Left lung (tissue), 4 donors: ENCODE measurements at regions not wholly inside any gene's neighbourhood (a gene's known extent, or its start where the extent isn't known, plus 50 kb on each side); places are given as distances from the start of the nearest gene placed in this dataset.

Source experiments
- ATAC-seq: fragments of 200-7000 bp; cut with Tn5 transposase; one replicate; pipeline ENCODE4 v1.9.1; 2020; ENCODE audit warnings: moderate library complexity
- DNase-seq, 4 donors: peaks; one replicate each; pipeline ENCODE4 v3.0.0-alpha.2; 2013 to 2020
- H3K27ac ChIP-seq, 2 donors: fragments of 200-600 bp; sonication (generic) in 1 of 2; one replicate each; pipeline versions ENCODE4 v1.5.0 to v1.8.0; 2020 to 2021
- H3K27me3 ChIP-seq, 2 donors: fragments of 200-600 bp; sonication (generic) in 1 of 2; one replicate each; pipeline versions ENCODE4 v1.5.0 to v1.8.0; 2020 to 2021
- H3K36me3 ChIP-seq, 2 donors: fragments of 200-600 bp; sonication (generic) in 1 of 2; one replicate each; pipeline versions ENCODE4 v1.5.0 to v1.8.0; 2020 to 2021
- H3K4me1 ChIP-seq, 2 donors: fragments of 200-600 bp; one replicate each; pipeline ENCODE4 v1.8.0; 2021
- H3K4me3 ChIP-seq, 2 donors: fragments of 200-600 bp; sonication (generic) in 1 of 2; one replicate each; pipeline versions ENCODE4 v1.5.0 to v1.8.0; 2020 to 2021; ENCODE audit warnings: mild to moderate bottlenecking in 1 of 2
- H3K9me3 ChIP-seq, 2 donors: fragments of 200-600 bp; sonication (generic) in 1 of 2; one replicate each; pipeline versions ENCODE4 v1.5.0 to v1.8.0; 2020 to 2021
- CTCF ChIP-seq, 2 donors: fragments of 200-600 bp; sonication (generic) in 1 of 2; IDR thresholded peaks; one replicate each; pipeline versions ENCODE4 v1.5.0 to v1.8.0; 2021; ENCODE audit warnings: antibody characterized with exemption in 2 of 2
- intact Hi-C, 2 donors: fragments of 100-400 bp; cut with DNase I; formaldehyde crosslinking; loops; one replicate each; pipeline versions ENCODE4 v1.11.2 to v1.14.2; 2022
- donor health status: DM: no; HTN: yes; CAD: no.
- donor health status: DM: no; HTN: no; CAD: no.

- Histone ChIP-seq H3K4me1 (peaks cover 0 to 8% of the 10 kb centered on the region in 2 donors), H3K27ac (no peak overlapping the region), H3K27me3 (no peaks in the 10 kb centered on the region), H3K9me3 (no peaks in the 10 kb centered on the region), H3K4me3 (no peak overlapping the region), H3K36me3 (no peaks in the 10 kb centered on the region)
- no peak for DNase-seq
- intact Hi-C loops, result no loop called here
- ATAC-seq, result no peak
- no peak for TF ChIP-seq CTCF (IDR thresholded peaks at IDR 0.05)
These were observed 114.0 kb downstream of the LCA5 start for GRCh38 chr6:79423216-79423615.

- no peaks in the 10 kb centered on the region for H3K27me3 ChIP-seq
- intact Hi-C loops, result no loop called here
- H3K9me3 ChIP-seq, result no peaks in the 10 kb centered on the region
- DNase-seq (no peak), ATAC-seq (no peak)
- no peak for TF ChIP-seq CTCF (IDR thresholded peaks at IDR 0.05)
- H3K4me1 ChIP-seq, result peaks cover 0 to 8% of the 10 kb centered on the region in 2 donors
- no peaks in the 10 kb centered on the region for H3K36me3 ChIP-seq
- no peak overlapping the region for H3K4me3 ChIP-seq
- H3K27ac ChIP-seq, result no peak overlapping the region
These were observed 114.6 kb downstream of the LCA5 start for GRCh38 chr6:79422666-79423065.

- no peaks in the 10 kb centered on the region for H3K9me3 ChIP-seq
- DNase-seq (peak in 2 of 4 donors; percentile 88 to 93), ATAC-seq (peak; percentile 53)
- H3K36me3 ChIP-seq, result no peaks in the 10 kb centered on the region
- no peaks in the 10 kb centered on the region for H3K27me3 ChIP-seq
- H3K4me3 ChIP-seq, result no peak overlapping the region
- intact Hi-C loops, result no loop called here
- no peak for TF ChIP-seq CTCF (IDR thresholded peaks at IDR 0.05)
- no peak overlapping the region for H3K27ac ChIP-seq
- peaks cover 0 to 8% of the 10 kb centered on the region in 2 donors for H3K4me1 ChIP-seq
These were observed 115.3 kb downstream of the LCA5 start for GRCh38 chr6:79421707-79422484.

- Histone ChIP-seq H3K27me3 (no peaks in the 10 kb centered on the region), H3K4me3 (no peak overlapping the region), H3K27ac (no peak overlapping the region), H3K9me3 (no peaks in the 10 kb centered on the region), H3K4me1 (peaks cover 0 to 8% of the 10 kb centered on the region in 2 donors), H3K36me3 (no peaks in the 10 kb centered on the region)
- no peak for TF ChIP-seq CTCF (IDR thresholded peaks at IDR 0.05)
- no peak for DNase-seq
- no peak for ATAC-seq
- intact Hi-C loops, result no loop called here
These were observed 116.2 kb downstream of the LCA5 start for GRCh38 chr6:79421001-79421411.

GRCh38 chr6:79420054-79420453, 117.2 kb downstream of the LCA5 start:
- peaks cover 0 to 8% of the 10 kb centered on the region in 2 donors for H3K4me1 ChIP-seq
- DNase-seq (no peak), ATAC-seq (no peak)
- H3K27me3 ChIP-seq, result no peaks in the 10 kb centered on the region
- intact Hi-C loops, result no loop called here
- no peaks in the 10 kb centered on the region for H3K36me3 ChIP-seq
- H3K4me3 ChIP-seq, result no peak overlapping the region
- no peak for TF ChIP-seq CTCF (IDR thresholded peaks at IDR 0.05)
- H3K27ac ChIP-seq, result no peak overlapping the region
- no peaks in the 10 kb centered on the region for H3K9me3 ChIP-seq
